ENCODE measurements at regions not wholly inside any gene's neighbourhood (a gene's known extent, or its start where the extent isn't known, plus 50 kb on each side); places are given as distances from the start of the nearest gene placed in this dataset.
A peak's percentile ranks its signal among the peaks of the same experiment; 100 is the strongest.
"Not testable (repeated sequence)": the region's sequence is repeated elsewhere in the genome, so short reads cannot be mapped to it uniquely, and the experiment has no call there.

DNA sequence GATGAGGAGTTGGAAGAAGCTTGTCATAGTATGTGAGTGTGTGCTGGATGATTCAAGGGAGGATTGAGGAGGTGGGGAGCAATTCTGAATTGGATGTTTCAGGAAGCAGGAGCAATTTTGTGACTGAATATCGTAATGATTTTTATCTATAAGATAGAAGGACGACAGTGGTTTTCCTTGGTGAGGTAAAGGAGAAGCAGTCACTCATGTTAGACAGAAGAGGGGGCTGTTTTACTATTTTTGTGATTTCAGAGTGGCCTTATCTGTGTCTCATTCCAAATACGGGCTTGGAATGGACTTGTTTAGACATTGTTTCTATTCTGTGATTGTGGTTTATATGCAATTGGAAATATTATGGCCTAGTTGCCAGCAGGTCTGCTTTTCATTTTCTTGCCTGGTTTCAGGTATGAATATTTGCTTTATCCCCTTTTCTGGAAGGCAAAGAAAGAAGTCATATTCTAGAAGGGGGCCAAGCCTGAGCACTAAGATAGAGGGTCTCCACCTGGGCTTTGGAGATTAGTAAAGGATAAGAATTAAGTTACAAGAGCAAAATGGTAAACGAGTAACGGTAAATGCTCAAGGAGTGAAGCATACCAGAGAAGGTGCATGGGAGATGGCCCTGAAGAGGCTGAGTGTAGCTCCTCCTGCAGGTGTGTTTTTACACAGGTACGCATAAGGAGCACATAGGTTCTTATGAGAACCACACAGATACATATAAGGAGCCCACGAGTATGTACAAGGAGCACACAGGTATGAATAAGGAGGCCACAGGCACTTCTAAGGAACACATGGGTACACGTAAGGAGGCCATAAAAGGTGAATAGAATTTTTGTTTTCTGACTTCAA is 124.6 kb upstream of the KCNAB1 start:
- peak in 1 of 2 donors; percentile 25 for DNase-seq

DNA sequence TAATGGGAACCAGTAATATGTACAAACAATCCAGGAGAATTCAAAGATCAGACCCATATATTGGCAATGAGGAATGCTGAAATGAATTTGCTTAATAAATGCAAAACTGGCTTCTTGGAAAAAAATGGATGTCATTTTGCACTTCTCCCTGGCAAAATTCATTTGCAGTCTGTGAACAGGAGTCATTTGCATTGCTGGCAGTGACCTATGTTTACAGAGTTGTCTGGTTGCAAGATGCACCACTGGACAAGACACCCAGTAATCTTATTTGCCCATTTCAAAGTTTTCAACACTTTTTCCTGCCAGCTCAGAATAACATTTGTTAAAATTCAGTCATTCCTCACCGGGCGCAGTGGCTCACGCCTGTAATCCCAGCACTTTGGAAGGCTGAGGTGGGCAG is 123.5 kb upstream of the KCNAB1 start:
- DNase-seq: no peak

DNA sequence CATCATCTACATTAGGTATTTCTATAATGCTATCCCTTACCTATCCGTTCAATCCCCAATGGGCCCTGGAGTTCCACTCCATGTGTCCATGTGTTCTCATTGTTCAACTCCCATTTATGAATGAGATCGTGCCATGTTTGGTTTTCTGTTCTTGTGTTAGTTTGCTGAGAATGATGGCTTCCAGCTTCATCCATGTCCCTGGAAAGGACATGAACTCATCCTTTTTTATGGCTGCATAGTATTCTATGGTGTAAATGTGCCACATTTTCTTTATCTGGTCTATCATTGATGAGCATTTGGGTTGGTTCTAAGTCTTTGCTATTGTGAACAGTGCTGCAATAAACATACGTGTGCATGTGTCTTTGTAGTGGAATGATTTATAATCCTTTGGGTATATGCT is 122.2 kb upstream of the KCNAB1 start:
- DNase-seq: not testable (repeated sequence)

DNA sequence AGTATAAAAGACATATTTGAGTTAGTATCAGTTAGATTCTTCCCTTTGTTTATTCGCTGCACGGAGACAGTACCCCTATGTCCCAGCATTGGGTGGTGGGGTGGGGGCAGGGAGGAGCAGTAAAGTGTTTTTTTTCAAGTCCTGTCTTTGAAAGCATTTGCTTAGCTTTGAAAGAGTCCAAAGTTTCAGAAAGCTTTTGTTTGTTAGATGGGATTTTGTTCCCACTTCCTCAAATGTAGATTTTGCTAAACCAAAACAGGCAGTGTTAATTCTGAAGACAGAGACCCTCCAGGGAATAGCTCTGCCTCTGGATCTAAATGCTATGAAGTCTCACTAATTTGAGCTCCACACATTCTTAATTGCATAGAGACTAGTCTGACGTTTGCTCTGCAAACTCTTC is 114.6 kb upstream of the KCNAB1 start:
- no peak for DNase-seq

DNA sequence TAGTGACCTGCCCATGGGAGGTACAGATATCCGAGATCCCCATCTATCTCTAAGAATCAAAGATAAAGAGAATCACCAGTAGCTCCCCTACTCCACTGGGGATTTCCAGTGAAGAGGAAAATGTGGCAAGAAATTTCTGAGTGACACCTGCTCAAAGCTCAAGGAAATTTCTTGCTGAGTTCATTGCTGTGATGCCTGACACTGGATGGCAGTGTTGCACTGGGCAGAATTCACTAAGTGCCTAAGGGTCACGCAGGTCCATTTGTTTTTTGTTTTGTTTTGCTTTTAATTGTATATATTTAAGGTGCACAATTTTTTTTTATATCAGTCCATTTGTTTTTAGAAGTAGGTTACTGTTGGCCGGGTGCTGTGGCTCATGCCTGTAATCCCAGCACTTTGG is 109.5 kb upstream of the KCNAB1 start:
- no peak for DNase-seq

DNA sequence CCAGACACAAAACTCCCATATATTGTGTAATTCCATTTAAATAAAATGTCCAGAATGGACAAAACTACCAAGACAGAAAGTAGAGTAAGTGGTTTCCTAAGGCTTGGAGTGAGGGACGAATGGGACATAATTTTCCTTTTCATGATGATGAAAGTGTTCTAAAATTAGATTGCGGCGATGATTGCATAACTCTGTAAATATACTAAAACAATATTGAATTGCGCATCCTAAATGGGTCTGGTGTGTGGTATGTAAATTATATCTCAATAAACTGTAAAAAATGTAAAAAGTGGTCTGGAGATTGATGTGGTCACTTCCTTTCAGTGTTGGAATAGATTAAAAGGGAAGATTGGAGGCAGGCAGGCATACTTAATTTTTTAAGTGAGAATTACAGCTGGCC is 105.9 kb upstream of the KCNAB1 start:
- DNase-seq: no peak

DNA sequence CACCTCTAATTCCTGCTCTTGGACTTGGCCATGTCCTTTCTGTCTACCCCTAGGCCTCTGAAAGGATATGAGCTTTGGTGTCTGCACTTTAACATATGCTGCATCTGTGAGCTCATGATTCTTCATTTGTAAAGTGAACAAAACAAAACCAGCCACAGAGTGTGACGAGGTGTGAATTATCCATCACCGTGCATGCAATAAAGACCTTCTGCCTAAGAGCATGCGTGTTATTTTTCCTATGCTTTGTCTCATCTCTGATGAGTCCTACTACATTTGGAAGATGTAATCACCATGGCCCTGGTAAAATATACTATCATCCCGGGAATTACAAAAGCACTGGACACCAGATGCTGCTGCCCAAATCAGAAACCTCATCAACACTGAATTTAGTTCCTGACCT is 103.5 kb upstream of the KCNAB1 start:
- no peak for DNase-seq

DNA sequence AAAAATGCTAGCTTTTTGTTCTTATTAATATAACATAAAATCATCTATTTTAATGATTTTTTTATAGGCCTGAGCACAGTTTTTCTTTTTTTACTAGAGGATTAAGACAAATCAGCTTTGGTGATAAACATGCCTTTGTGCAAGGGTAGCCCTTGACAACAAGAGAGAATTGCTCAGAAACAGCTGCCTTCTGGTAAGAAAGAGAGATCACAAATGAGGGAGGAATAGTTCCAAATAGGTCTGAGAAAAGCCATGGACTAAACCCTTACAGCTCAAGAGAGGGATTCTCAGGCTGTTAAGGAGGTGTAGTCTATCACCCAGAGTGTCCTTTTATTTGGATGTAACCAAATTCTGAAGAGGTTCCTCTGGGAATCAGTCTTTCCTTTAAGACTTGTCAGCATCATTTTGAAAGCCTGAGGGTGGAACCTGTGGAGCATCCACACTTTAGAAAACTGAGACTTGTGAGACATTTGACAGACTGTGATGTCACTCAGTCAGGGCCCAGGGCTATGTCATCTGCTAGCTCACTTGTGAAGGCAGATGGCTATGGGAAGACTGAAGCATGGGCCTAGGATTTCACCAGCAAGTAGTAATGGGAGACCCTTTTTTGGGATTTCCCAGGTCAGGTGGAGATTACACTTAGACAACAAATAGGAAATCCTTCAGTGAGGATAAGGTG is 102.9 kb upstream of the KCNAB1 start:
- no peak for DNase-seq

DNA sequence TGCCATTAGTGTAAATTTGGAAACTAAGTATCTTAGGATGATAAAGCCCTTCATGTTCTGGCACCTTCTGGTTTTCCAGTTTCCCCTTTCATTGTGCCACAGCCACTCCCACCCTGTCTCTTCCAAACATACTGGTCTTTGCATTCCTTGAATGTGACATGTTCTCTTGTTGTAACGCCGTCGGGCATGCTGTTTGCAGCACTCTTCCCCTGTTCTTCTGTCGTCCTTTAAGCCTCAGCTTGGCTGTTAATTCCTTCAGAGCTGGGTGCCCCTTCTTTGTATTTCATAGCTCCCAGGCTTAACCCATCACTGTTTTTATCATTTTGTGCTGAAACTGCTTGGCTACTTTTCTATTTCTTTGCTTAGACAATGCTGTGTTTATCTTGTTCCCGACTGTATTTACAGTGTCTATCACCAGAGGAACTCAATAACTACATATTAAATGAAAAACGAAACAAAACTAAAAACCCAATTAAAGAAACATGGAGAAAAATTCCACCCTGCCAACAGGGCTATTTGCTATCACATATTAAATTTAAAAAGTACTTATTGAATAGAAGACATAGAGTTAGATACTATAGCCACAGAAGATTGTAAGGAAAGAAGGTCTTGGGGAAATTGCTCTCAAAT is 95.4 kb upstream of the KCNAB1 start:
- no peak for DNase-seq

DNA sequence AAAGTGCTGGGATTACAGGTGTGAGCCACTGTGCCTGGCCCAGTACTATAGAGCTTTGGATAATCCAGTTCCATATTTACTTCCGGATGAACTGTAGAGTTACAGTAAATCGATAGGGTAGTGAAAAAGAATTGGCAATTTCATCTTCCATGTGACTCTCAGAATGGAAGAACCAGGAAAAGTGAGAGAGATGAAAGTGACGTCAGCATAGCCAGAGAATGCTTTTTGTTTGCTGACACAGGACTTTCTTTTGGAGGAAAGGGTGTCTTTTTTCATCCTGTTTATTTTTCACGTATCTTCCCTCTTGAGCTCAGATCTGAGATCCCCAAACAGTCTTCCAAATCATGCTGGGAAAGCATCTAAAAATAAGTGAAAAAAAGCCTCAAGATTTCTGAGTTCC is 91.2 kb upstream of the KCNAB1 start:
- no peak for DNase-seq

DNA sequence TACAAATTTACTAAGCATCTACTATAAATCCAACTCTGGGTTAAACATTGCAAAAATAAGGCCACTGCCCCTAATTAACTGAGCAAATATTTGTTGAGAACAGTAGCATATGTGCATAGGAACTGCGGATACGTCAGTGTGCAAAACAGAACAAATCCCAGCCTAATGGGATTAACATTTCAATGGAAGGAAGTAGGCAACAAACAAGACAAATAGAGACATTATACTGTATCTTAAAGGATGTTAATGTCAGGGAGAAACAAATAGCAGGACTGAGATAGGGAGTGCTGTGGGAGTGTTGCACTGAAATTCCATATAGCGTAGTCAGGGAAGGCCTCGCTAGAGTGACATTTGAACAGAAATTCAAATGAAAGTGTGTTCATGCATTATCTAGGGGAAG is 89.7 kb upstream of the KCNAB1 start:
- DNase-seq: no peak

DNA sequence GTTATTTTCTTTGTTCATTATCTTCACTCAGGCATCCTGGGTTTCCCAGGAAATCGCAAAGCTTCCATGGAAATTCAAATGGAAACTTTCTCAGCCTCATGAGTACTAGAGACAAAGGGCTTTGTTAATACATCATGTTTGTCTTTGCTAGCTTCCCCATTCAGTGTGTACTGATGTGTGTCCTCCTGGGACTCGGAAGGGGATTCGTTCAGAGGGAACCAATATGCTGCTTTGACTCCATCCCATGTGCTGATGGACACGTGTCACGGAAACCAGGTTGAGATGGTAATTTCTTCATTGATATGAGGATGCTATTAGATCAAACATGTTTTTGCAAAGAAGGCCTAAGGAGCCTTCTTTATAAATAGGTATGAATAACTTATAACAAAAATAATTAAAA is 87.0 kb upstream of the KCNAB1 start:
- no peak for DNase-seq

DNA sequence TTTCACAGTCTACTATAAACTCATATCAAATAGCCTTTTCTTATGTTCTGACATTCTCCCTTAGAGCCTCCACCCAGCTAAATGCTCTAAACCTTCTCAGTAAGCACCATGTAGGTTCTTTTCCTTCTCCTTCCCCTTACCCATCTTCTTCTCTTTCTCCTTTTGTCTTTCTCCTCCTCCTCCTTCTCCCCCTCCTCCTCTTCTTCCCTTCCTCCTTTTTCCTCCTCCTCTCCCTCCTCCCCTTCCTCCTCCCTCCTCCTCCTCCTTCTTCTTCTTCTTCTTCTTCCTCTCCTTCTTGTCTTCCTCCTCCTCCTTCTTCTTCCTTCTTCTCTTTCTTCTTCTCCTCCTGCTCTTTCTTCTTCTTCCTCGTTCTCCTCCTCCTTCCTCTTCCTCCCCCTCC is 85.2 kb upstream of the KCNAB1 start:
- DNase-seq: no peak

DNA sequence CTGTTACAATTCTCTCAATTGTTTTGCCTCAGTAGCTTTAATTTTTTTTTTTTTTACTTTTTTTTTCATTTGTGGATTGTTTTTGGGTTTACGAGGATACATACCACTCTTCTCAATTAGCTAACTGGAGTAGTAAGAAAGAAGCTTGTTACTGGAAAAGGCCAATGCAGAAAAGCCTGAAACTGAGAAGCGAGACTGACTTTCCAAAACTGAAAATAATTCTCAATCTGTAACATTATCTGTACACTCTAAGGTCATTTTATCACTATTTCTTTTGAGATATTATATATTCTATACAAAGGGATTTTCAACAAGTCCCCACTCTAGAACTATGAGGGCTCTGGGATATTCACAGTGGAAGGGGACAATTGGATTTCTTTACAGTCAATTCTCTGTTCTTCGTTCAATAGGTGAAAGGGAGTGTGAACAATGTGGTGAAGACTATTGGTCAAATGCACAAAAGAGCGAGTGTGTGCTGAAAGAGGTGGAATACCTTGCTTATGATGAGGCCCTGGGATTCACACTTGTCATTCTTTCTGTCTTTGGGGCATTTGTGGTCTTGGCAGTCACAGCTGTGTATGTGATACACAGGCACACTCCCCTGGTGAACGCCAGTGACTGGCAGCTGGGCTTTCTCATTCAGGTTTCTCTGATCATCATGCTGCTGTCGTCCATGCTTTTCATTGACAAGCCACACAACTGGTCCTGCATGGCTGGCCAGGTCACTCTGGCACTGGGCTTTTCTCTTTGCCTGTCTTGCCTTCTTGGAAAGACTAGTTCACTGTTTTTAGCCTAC is 83.9 kb upstream of the KCNAB1 start:
- no peak for DNase-seq

DNA sequence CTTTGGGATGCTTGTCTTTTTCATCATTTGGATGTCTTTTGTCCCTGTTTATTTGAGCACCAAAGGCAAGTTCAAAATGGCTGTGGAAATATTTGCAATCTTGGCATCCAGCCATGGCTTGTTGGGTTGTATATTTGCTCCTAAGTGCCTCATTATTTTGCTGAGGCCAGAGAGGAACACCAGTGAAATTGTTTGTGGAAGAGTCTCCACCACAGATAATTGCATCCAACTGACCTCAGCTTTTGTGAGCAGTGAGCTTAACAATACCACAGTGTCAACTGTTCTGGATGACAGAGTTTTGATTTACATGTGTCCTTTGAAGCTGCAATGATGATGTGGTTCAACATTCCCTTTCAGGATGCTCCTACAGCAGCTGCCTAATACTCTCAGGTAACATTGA is 83.0 kb upstream of the KCNAB1 start:
- DNase-seq: no peak

DNA sequence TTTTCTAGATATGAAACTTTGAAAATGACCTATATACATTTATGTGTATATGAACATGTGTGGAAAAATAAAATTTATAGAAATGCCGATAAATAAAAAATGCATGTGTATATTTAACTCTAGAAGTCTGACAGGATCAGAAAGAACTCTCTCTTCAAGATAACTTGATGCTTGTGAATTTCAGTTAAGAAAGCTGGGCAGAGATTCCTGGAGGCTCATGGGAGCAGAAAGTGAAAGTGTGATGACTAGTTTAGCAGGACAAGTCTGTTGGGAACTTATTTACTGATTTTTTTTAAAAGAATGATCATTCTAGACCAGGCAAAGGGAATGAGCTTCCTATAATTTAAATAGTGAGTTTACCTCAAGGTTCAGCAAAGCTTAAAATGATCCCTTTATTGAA is 81.5 kb upstream of the KCNAB1 start:
- DNase-seq: no peak

DNA sequence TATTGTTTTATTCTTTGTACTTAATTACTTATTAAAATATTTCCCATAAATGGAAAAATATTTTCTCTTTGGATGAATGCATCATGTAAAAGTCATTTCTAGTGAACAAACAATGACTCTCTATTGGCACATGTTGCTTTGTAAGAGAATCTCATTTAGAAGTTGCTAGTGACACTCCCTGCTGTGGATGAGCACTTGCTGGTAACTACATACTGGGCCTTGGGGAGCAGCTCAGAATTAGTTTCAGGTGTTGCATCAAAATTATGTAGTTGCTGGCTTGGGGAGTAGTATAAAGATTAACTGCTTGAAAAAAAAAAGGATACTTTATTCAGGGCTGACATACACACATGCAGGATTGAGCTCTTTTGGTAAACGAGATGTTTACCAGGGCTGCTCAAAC is 80.3 kb upstream of the KCNAB1 start:
- DNase-seq: no peak

DNA sequence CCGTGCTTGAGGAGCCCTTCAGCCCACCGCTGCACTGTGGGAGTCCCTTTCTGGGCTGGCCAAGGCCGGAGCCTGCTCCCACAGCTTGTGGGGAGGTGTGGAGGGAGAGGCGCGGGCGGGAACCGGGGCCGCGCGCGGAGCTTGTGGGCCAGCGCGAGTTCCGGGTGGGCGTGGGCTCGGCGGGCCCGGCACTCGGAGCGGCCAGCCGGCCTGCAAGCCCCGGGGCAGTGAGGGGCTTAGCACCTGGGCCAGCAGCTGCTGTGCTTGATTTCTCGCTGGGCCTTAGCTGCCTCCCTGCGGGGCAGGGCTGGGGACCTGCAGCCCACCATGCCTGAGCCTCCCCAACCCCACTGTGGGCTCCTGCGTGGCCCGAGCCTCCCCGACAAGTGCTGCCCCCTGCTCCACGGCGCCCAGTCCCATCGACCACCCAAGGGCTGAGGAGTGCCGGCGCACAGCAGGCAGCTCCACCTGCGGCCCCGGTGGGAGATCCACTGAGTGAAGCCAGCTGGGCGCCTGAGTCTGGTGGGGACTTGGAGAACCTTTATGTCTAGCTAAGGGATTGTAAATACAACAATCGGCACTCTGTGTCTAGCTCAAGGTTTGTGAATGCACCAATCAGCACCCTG is 79.0 kb upstream of the KCNAB1 start:
- DNase-seq: not testable (repeated sequence)

DNA sequence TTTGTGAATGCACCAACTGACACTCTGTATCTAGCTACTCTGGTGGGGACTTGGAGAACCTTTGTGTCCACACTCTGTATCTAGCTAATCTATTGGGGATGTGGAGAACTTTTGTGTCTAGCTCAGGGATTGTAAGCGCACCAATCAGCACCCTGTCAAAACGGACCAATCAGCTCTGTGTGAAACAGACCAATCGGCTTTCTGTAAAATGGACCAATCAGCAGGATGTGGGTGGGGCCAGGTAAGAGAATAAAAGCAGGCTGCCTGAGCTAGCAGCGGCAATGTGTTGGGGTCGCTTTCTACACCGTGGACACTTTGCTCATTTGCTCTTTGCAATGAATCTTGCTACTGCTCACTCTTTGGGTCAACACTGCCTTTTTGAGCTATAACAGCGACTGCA is 78.5 kb upstream of the KCNAB1 start:
- not testable (repeated sequence) for DNase-seq

DNA sequence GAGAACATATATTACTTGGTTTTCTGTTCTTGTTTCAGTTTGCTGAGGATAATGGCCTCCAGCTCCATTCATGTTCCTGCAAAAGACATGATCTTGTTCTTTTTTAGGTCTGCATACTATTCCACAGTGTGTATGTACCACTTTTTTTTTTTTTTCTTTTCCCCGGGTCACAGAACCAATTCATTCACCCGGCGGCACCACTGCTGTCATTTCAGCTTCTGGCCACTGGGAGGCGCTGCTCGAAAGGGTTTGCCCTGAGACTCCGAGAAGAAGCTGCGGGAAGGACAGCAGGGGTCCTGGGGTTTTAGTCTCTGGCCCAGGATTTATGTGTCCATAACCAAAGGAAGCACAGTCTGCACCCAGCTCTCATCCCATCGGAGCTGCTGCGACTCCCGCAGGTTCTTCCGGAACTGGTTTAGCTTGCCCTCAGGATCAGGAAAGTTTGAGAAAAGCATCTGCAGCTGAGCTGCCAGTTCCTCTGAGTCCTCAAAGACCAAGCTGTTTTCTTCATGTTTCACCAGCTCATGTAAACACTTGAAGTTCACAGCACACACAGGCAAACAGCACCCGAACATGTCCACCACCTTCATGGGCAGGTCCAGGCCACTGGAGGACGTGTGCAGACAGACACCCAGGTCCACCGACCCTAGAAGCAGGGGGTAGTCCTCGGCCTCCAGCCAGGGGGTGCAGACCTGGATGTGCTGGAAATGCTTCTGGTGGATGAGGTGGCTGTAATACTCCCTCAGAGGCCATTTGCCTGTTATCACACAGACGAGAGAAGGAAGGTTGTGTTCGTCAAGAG is 76.3 kb upstream of the KCNAB1 start:
- DNase-seq: peak; percentile 30 to 53

DNA sequence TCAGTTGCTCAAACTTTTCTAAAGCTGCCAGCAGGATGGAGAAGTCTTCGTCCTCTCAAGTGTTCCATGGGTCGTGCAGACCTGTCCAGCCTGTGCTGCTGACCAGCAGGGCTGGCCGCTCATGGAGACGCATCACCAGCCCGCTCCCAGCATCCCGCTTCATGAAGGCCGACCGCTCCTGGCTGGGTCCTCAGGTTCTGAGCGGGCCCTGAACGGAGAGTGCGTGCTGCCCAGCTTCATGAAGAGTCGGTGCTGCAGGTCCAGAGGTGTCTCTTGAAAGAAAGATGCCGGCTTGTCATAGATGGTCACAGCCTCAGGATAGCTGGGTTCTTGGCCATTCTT is 75.8 kb upstream of the KCNAB1 start:
- DNase-seq: no peak

DNA sequence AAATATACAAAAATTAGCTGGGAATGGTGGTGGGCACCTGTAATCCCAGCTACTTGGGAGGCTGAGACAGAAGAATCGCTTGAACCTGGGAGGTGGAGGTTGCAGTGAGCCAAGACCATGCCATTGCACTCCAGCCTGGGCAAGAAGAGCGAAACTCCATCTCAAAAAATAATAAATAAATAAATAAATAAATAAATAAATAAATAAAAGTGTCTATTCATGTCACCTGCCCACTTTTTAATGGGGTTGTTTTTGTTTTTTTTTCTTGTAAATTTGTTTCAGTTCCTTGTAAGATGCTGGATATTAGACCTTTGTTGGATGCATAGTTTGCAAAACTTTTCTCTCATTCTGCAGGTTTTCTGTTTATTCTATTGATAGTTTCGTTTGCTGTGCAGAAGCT is 71.9 kb upstream of the KCNAB1 start:
- not testable (repeated sequence) for DNase-seq
